K562 (cell line): ENCODE measurements at regions not wholly inside any gene's neighbourhood (a gene's known extent, or its start where the extent isn't known, plus 50 kb on each side); places are given as distances from the start of the nearest gene placed in this dataset.

Experiments used
- ATAC-seq: fragments of 200-7000 bp; cut with Tn5 transposase; 3 replicates; pipeline ENCODE4 v1.9.1; 2020; ENCODE audit warnings: moderate library complexity
- BruUV-seq: library from RNA; stranded (reverse); fragments of 400-500 nt; replicated peaks from 2 replicates; lab custom pipeline; 2021; lab: Mats Ljungman, UMichigan
- CTCF ChIA-PET: fragments of 300-600 bp; formaldehyde crosslinking; extraction: SDS; loops from one replicate; lab custom pipeline; 2021; ENCODE audit warnings: low intra/inter-chr PET ratio; lab: Yijun Ruan, JAX
- POLR2A ChIA-PET: fragments of 300-600, 350-650 bp; sonication (Branson Sonifier 250); formaldehyde crosslinking; extraction: SDS; loops from one replicate; lab custom pipeline; 2021; ENCODE audit warnings: antibody characterized with exemption, inconsistent platforms; lab: Yijun Ruan, JAX
- DNase-seq, 4 experiments: peaks; one replicate each; pipeline versions ENCODE4 v3.0.0 to v3.0.0-alpha.2; 2011 to 2018; ENCODE audit warnings: low spot score in 3 of 4, mixed read lengths in 3 of 4; ENCODE audit errors: extremely low read depth in 1 of 4
- FAIRE-seq: peaks from 2 replicates; lab custom pipeline; 2011; peaks lifted over from hg19 to GRCh38; lab: Jason Lieb, UNC
- H2AFZ ChIP-seq: 2 replicates; pipeline ENCODE4 v1.6.0; 2011; ENCODE audit warnings: low read depth, low read length, control low read depth, inconsistent platforms
- H3K27ac ChIP-seq: fragments of 200-600 bp; 3 replicates; pipeline ENCODE4 v1.8.0; 2011; ENCODE audit warnings: low read depth, mild to moderate bottlenecking, control low read depth, inconsistent platforms, low read length, moderate library complexity, mixed read lengths; ENCODE audit errors: extremely low read depth
- H3K27me3 ChIP-seq, 2 experiments: fragments of 300-600 bp in 1 of 2; 2 replicates in 1 of 2; 3 replicates in 1 of 2; pipeline versions ENCODE4 v1.6.0 to v1.8.0; 2011; ENCODE audit warnings: inconsistent platforms in 2 of 2, low read length in 2 of 2, mild to moderate bottlenecking in 1 of 2, mixed read lengths in 1 of 2, moderate library complexity in 1 of 2; ENCODE audit not compliant: control insufficient read depth in 2 of 2, insufficient read depth in 2 of 2
- H3K36me3 ChIP-seq: fragments of 300-600 bp; 3 replicates; pipeline ENCODE4 v1.8.0; 2011; ENCODE audit warnings: mild to moderate bottlenecking, low read length, inconsistent platforms; ENCODE audit not compliant: control insufficient read depth, insufficient read depth
- H3K4me1 ChIP-seq, 2 experiments: fragments of 200-600 bp in 1 of 2; replicated peaks in 1 of 2; 2 replicates in 1 of 2; 3 replicates in 1 of 2; pipeline versions ENCODE4 v1.5.1 to v1.8.0; 2011; ENCODE audit warnings: inconsistent platforms in 2 of 2, low read length in 2 of 2, mild to moderate bottlenecking in 1 of 2, mixed read lengths in 1 of 2, moderate library complexity in 1 of 2; ENCODE audit not compliant: control insufficient read depth in 2 of 2, insufficient read depth in 2 of 2
- H3K4me2 ChIP-seq: 2 replicates; pipeline ENCODE4 v1.6.1; 2011; ENCODE audit warnings: low read length, control low read depth, inconsistent platforms, mixed read lengths; ENCODE audit not compliant: insufficient read depth
- H3K4me3 ChIP-seq: fragments of 200-600 bp; sonication (generic), shearing (Covaris generic); 2 replicates; pipeline ENCODE4 v1.5.1; 2016; ENCODE audit warnings: control low read depth, inconsistent platforms
- H3K79me2 ChIP-seq: fragments of 200-600 bp; 3 replicates; pipeline ENCODE4 v1.8.0; 2011; ENCODE audit warnings: low read length, inconsistent platforms; ENCODE audit not compliant: control insufficient read depth, insufficient read depth
- H3K9ac ChIP-seq, 2 experiments: 2 replicates each; pipeline versions ENCODE4 v1.6.0 to v1.6.1; 2011; ENCODE audit warnings: low read depth in 2 of 2, low read length in 2 of 2, control low read depth in 1 of 2, inconsistent platforms in 1 of 2, mild to moderate bottlenecking in 1 of 2, mixed read lengths in 1 of 2; ENCODE audit not compliant: insufficient read depth in 1 of 2
- H3K9me1 ChIP-seq: one replicate; pipeline ENCODE4 v1.6.0; 2011; ENCODE audit warnings: inconsistent platforms, mild to moderate bottlenecking, low read length, moderate library complexity; ENCODE audit not compliant: control insufficient read depth, insufficient read depth
- H3K9me3 ChIP-seq: replicated peaks from 2 replicates; pipeline ENCODE4 v1.5.1; 2011; ENCODE audit warnings: low read depth, low read length, inconsistent platforms; ENCODE audit not compliant: control insufficient read depth, insufficient read depth
- H4K20me1 ChIP-seq: replicated peaks from 2 replicates; pipeline ENCODE4 v1.6.1; 2011; ENCODE audit warnings: low read length, inconsistent platforms, mixed read lengths; ENCODE audit not compliant: control insufficient read depth, insufficient read depth
- ADNP ChIP-seq: fragments of 200-800 bp; sonication (Bioruptor generic); IDR thresholded peaks from 2 replicates; pipeline ENCODE4 v1.6.1; 2016; ENCODE audit warnings: missing genetic modification characterization, missing compliant biosample characterization
- MBD2 ChIP-seq: sonication (generic); IDR thresholded peaks from 2 replicates; pipeline ENCODE4 v1.6.1; 2016; ENCODE audit warnings: low read depth, borderline replicate concordance
- NUFIP1 ChIP-seq: fragments of 450-650 bp; IDR thresholded peaks from 2 replicates; pipeline ENCODE4 v1.6.1; 2018; ENCODE audit not compliant: partially characterized antibody
- POLR2H ChIP-seq: IDR thresholded peaks from 2 replicates; pipeline ENCODE4 v1.6.1; 2016; ENCODE audit warnings: missing genetic modification characterization, low read depth, mild to moderate bottlenecking, control low read depth, missing compliant biosample characterization, moderate library complexity
- WGBS: fragments of 100-300 bp; shearing (Covaris generic); methylation state at CpG from one replicate; pipeline ENCODE4 v1.1.6; 2016; ENCODE audit warnings: low coverage, mixed read lengths; ENCODE audit not compliant: insufficient coverage; ENCODE audit errors: missing lambda C conversion rate; 5-methylcytosine and 5-hydroxymethylcytosine counted together
- in situ Hi-C: fragments of 300-500 bp; cut with MboI; formaldehyde crosslinking; loops from 4 replicates; pipeline ENCODE4 v1.15.0; 2018; ENCODE audit warnings: inconsistent platforms, mixed read lengths
- intact Hi-C: fragments of 100-400 bp; cut with micrococcal nuclease; formaldehyde crosslinking; loops from 2 replicates; pipeline ENCODE4 v1.14.2; 2022
- TF ChIP-seq, protein P1 (sequence below), 2 experiments: fragments of 450-650 bp in 1 of 2; IDR thresholded peaks; 2 replicates each; pipeline ENCODE4 v1.6.1; 2011 to 2017; ENCODE audit warnings: low read depth in 2 of 2, antibody characterized with exemption in 1 of 2, borderline replicate concordance in 1 of 2, low read length in 1 of 2, mild to moderate bottlenecking in 1 of 2, mixed read lengths in 1 of 2; ENCODE audit not compliant: control insufficient read depth in 1 of 2
- TF ChIP-seq, protein P2 (sequence below): fragments of 450-650 bp; IDR thresholded peaks from 2 replicates; pipeline ENCODE4 v1.6.1; 2016; ENCODE audit warnings: missing biosample characterization, missing genetic modification characterization
- TF ChIP-seq, protein P3 (sequence below): sonication (generic); formaldehyde crosslinking; IDR thresholded peaks from 2 replicates; pipeline ENCODE4 v1.8.0; 2023; ENCODE audit warnings: mild to moderate bottlenecking, missing genetic modification reagents

DNA sequence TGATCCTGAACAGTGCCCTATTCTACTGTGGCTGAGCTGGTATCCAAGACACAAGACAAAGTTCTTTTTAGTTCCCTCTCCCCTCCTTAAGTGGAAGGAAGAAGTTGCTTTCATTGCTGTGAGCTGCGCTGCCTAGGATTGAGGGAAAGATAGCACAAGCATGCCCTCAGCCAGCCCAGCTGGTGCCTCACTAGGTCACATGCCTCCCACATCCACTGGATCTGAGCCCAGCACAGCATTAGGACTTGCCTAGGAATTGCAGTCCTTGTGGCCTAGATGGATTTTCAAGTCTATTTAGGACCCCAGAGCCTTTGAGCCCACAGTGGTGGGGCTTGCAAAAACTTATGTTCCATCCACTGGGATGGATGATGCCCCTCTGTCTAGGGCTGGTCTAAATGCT is 214.2 kb downstream of the ZNF248 start:
- H3K27me3 ChIP-seq = no peaks in the 10 kb centered on the region
- H3K27ac ChIP-seq = no peak overlapping the region
- no peak for FAIRE-seq
- ATAC-seq = no peak
- in situ Hi-C loops (no loop called here), intact Hi-C loops (no loop called here)
- ChIA-PET CTCF (no interaction called here), POLR2A (no interaction called here)
- WGBS = 0% methylated on average over 1 of the region's 1 CpG
- H2AFZ ChIP-seq = no peak overlapping the region
- TF ChIP-seq MBD2 = no peak
- no peak for TF ChIP-seq POLR2H (tag)
- TF ChIP-seq, protein P1, sequence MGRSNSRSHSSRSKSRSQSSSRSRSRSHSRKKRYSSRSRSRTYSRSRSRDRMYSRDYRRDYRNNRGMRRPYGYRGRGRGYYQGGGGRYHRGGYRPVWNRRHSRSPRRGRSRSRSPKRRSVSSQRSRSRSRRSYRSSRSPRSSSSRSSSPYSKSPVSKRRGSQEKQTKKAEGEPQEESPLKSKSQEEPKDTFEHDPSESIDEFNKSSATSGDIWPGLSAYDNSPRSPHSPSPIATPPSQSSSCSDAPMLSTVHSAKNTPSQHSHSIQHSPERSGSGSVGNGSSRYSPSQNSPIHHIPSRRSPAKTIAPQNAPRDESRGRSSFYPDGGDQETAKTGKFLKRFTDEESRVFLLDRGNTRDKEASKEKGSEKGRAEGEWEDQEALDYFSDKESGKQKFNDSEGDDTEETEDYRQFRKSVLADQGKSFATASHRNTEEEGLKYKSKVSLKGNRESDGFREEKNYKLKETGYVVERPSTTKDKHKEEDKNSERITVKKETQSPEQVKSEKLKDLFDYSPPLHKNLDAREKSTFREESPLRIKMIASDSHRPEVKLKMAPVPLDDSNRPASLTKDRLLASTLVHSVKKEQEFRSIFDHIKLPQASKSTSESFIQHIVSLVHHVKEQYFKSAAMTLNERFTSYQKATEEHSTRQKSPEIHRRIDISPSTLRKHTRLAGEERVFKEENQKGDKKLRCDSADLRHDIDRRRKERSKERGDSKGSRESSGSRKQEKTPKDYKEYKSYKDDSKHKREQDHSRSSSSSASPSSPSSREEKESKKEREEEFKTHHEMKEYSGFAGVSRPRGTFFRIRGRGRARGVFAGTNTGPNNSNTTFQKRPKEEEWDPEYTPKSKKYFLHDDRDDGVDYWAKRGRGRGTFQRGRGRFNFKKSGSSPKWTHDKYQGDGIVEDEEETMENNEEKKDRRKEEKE (IDR thresholded peaks at IDR 0.05; ENCODE audit: borderline replicate concordance in 1 of 2, control insufficient read depth in 1 of 2, low read depth in 2 of 2, low read length in 1 of 2) = no peak
- TF ChIP-seq ADNP (tag) = no peak
- TF ChIP-seq, protein P2, sequence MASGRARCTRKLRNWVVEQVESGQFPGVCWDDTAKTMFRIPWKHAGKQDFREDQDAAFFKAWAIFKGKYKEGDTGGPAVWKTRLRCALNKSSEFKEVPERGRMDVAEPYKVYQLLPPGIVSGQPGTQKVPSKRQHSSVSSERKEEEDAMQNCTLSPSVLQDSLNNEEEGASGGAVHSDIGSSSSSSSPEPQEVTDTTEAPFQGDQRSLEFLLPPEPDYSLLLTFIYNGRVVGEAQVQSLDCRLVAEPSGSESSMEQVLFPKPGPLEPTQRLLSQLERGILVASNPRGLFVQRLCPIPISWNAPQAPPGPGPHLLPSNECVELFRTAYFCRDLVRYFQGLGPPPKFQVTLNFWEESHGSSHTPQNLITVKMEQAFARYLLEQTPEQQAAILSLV (tag) = no peak
- no peak for TF ChIP-seq NUFIP1
- TF ChIP-seq, protein P3, sequence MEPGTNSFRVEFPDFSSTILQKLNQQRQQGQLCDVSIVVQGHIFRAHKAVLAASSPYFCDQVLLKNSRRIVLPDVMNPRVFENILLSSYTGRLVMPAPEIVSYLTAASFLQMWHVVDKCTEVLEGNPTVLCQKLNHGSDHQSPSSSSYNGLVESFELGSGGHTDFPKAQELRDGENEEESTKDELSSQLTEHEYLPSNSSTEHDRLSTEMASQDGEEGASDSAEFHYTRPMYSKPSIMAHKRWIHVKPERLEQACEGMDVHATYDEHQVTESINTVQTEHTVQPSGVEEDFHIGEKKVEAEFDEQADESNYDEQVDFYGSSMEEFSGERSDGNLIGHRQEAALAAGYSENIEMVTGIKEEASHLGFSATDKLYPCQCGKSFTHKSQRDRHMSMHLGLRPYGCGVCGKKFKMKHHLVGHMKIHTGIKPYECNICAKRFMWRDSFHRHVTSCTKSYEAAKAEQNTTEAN (CRISPR knock-in tag) = no peak
- no peak overlapping the region for H3K4me2 ChIP-seq
- H3K9ac ChIP-seq = no peak overlapping the region
- H4K20me1 ChIP-seq = no peaks in the 10 kb centered on the region
- BruUV-seq = no TSS peak
- no peaks in the 10 kb centered on the region for H3K9me1 ChIP-seq
- H3K9me3 ChIP-seq = no peaks in the 10 kb centered on the region
- no peak overlapping the region for H3K4me3 ChIP-seq
- no peaks in the 10 kb centered on the region for H3K36me3 ChIP-seq
- no peaks in the 10 kb centered on the region for H3K79me2 ChIP-seq
- DNase-seq = no peak
- H3K4me1 ChIP-seq = no peaks in the 10 kb centered on the region
